DMS79 (cell line): ENCODE measurements at regions not wholly inside any gene's neighbourhood (a gene's known extent, or its start where the extent isn't known, plus 50 kb on each side); places are given as distances from the start of the nearest gene placed in this dataset.

ENCODE experiments used
- DNase-seq: peaks from one replicate; lab custom pipeline; 2025; lab: John Stamatoyannopoulos, UW

- DNase-seq, result no peak
Observed at GRCh38 chr2:106709229-106709628, 176.7 kb downstream of the ST6GAL2 start.

- DNase-seq, result no peak
Observed at GRCh38 chr2:106719222-106719621, 166.7 kb downstream of the ST6GAL2 start.

GRCh38 chr2:106720026-106720425 is 165.9 kb downstream of the ST6GAL2 start:
- DNase-seq, result no peak

- no peak for DNase-seq
Observed at GRCh38 chr2:106724301-106724794, 161.6 kb downstream of the ST6GAL2 start.

GRCh38 chr2:106734165-106734564 is 151.8 kb downstream of the ST6GAL2 start:
- no peak for DNase-seq

- DNase-seq, result no peak
Observed at GRCh38 chr2:106735807-106736206, 150.2 kb downstream of the ST6GAL2 start.

GRCh38 chr2:106736221-106736620 is 149.7 kb downstream of the ST6GAL2 start:
- DNase-seq, result no peak

GRCh38 chr2:106745468-106745867 is 140.5 kb downstream of the ST6GAL2 start:
- peak; percentile 83 for DNase-seq

GRCh38 chr2:106749823-106750222 is 136.1 kb downstream of the ST6GAL2 start:
- no peak for DNase-seq
